ENCODE measurements at regions not wholly inside any gene's neighbourhood (a gene's known extent, or its start where the extent isn't known, plus 50 kb on each side); places are given as distances from the start of the nearest gene placed in this dataset.
"Not testable (repeated sequence)": the region's sequence is repeated elsewhere in the genome, so short reads cannot be mapped to it uniquely, and the experiment has no call there.

DNA sequence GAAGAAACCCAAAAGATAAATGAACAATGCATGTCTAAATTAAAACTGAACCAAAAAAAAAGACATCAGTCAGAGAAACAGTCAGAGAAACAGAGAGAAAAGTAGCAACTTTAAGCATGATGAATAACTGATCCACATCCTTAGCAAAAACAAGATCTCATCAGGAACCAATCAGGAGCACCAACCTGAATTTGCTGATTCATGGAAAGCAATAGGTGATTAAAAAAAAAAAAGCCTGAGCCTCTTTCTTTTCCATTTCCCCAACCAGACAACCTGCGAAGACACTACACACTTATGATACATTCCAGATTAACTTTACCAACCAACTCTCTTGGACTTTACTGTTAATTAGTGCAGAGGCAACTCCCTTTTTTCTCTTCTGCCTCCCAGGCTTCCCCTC is 112.7 kb upstream of the TAS2R1 start:
- DNase-seq (ENCODE audit: insufficient read length, low spot score) (no peak), FAIRE-seq (no peak)
- TF ChIP-seq, protein P1, sequence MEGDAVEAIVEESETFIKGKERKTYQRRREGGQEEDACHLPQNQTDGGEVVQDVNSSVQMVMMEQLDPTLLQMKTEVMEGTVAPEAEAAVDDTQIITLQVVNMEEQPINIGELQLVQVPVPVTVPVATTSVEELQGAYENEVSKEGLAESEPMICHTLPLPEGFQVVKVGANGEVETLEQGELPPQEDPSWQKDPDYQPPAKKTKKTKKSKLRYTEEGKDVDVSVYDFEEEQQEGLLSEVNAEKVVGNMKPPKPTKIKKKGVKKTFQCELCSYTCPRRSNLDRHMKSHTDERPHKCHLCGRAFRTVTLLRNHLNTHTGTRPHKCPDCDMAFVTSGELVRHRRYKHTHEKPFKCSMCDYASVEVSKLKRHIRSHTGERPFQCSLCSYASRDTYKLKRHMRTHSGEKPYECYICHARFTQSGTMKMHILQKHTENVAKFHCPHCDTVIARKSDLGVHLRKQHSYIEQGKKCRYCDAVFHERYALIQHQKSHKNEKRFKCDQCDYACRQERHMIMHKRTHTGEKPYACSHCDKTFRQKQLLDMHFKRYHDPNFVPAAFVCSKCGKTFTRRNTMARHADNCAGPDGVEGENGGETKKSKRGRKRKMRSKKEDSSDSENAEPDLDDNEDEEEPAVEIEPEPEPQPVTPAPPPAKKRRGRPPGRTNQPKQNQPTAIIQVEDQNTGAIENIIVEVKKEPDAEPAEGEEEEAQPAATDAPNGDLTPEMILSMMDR (IDR thresholded peaks at IDR 0.05; ENCODE audit: insufficient read depth, missing control alignments) = no peak

DNA sequence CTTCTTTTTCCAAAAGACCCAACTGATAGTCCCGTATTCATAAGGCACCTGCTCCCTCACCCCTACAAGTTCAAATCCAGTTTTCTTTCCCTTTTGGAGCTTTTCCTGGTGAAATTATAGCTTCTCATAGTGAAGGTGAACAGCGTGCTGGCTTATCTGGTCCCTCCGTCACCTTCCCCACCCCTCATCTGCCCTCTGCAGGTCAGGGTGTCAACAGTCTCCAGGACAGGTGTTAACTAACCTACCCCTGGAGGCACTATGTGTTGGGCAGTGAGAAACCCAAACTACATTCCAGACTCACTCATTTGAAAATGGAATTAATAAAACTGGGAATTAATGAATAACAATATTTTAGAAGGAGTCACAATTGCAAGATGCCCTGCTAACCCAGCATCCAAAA is 109.0 kb upstream of the TAS2R1 start:
- TF ChIP-seq, protein P1 (IDR thresholded peaks at IDR 0.05; ENCODE audit: insufficient read depth, missing control alignments) = no peak
- FAIRE-seq (no peak), DNase-seq (ENCODE audit: insufficient read length, low spot score) (no peak)

DNA sequence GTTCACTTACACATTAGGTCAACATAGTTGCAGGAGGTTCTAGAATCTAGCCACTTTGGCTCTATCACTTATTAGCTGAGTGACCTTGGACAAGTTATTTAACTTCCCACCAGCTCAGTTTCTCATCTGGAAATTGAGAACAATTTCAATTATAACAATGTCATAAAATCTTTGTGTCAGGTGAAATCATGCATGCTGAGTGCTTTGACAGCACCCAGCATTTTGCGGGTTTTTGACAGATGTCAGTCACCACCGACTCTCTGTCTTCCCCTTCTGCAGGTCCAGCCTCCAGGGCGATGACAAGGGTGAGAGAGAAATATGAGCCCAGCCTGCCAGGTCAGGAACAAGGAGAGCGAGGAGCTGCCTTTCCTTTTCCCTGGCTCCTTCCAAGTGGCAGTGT is 107.1 kb upstream of the TAS2R1 start:
- FAIRE-seq (no peak), DNase-seq (ENCODE audit: insufficient read length, low spot score) (no peak)
- TF ChIP-seq, protein P1 (IDR thresholded peaks at IDR 0.05; ENCODE audit: insufficient read depth, missing control alignments) = no peak

GRCh38 chr5:9733486-9733885 is 103.3 kb upstream of the TAS2R1 start:
- TF ChIP-seq, protein P1 (IDR thresholded peaks at IDR 0.05; ENCODE audit: insufficient read depth, missing control alignments) = no peak
- no peak for FAIRE-seq
- no peak for DNase-seq (ENCODE audit: insufficient read length, low spot score)

DNA sequence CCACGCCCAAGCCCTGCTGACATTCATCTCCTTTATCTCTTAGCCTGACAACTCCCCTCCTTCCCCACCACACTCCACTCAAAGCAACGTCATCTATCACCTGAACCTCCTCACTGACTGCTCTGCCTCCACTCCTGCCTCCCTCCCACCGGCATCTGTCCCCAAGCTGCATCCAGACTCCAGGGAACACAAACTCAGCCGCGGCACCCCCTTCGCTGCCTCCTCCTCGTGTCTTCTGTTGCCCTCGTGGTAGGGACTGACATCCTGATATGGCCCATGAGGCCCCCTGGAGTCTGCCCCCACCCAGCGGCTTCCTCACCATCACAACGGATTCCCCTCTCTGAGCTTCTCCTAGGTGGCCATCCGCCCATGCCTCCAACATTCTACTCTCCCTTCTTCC is 101.0 kb upstream of the TAS2R1 start:
- TF ChIP-seq, protein P1 (IDR thresholded peaks at IDR 0.05; ENCODE audit: insufficient read depth, missing control alignments) = no peak
- DNase-seq (ENCODE audit: insufficient read length, low spot score) = no peak
- FAIRE-seq = no peak

DNA sequence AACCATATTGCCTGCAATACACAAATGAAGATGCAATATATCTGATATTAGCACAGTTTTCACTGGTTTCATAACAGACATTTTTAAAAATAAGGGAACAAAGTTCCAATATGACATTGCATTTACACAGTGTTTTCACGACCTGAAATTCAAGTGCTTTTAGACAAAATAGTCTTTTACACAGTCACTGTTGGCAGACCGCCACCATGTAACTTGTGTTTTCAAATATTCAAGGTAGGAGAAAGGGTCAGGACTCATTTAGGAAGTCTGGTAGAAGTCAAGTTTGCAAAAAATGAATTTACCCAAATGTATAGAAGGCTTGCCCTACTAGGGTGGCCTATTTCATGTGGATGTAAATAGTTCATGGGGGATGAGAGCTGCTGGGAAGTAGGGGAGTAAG is 98.1 kb upstream of the TAS2R1 start:
- DNase-seq (ENCODE audit: insufficient read length, low spot score) = no peak
- FAIRE-seq = no peak
- TF ChIP-seq, protein P1 (IDR thresholded peaks at IDR 0.05; ENCODE audit: insufficient read depth, missing control alignments) = no peak

GRCh38 chr5:9726931-9727330 is 96.8 kb upstream of the TAS2R1 start:
- DNase-seq (ENCODE audit: insufficient read length, low spot score) = no peak
- TF ChIP-seq, protein P1 (IDR thresholded peaks at IDR 0.05; ENCODE audit: insufficient read depth, missing control alignments) = no peak
- FAIRE-seq = no peak

GRCh38 chr5:9725265-9725664 is 95.1 kb upstream of the TAS2R1 start:
- not testable (repeated sequence) for FAIRE-seq; DNase-seq (ENCODE audit: insufficient read length, low spot score)
